SK-N-SH treated with all-trans-retinoic acid at 6 μM for 48 hours (cell line): ENCODE measurements at regions not wholly inside any gene's neighbourhood (a gene's known extent, or its start where the extent isn't known, plus 50 kb on each side); places are given as distances from the start of the nearest gene placed in this dataset.

ENCODE experiments used
- BACH2 ChIP-seq: fragments of 250-450 bp; sonication (Bioruptor Pico); IDR thresholded peaks from 2 replicates; pipeline ENCODE4 v1.9.0; 2021; ENCODE audit warnings: mild to moderate bottlenecking, borderline replicate concordance
- POU6F1 ChIP-seq: fragments of 250-450 bp; sonication (Bioruptor Pico); IDR thresholded peaks from 2 replicates; pipeline ENCODE4 v1.8.0; 2021; ENCODE audit warnings: low read depth, mild to moderate bottlenecking, moderate library complexity, borderline replicate concordance
- TOX ChIP-seq: fragments of 250-450 bp; sonication (Bioruptor Pico); IDR thresholded peaks from 2 replicates; pipeline ENCODE4 v1.8.0; 2021; ENCODE audit warnings: mild to moderate bottlenecking, moderate library complexity, borderline replicate concordance
- ZNF70 ChIP-seq: fragments of 450-650 bp; formaldehyde crosslinking; IDR thresholded peaks from 2 replicates; pipeline ENCODE4 v1.5.0; 2020; ENCODE audit warnings: mild to moderate bottlenecking, moderate library complexity

GRCh38 chr7:10484767-10485166 lies 488.9 kb upstream of the PHF14 start:
- TF ChIP-seq BACH2 (CRISPR knock-in tag) (no peak), ZNF70 (no peak), TOX (CRISPR knock-in tag) (no peak), POU6F1 (CRISPR knock-in tag) (no peak)
